H9 (cell line): ENCODE measurements at regions not wholly inside any gene's neighbourhood (a gene's known extent, or its start where the extent isn't known, plus 50 kb on each side); places are given as distances from the start of the nearest gene placed in this dataset.

Source experiments
- DNase-seq: peaks from one replicate; pipeline ENCODE4 v3.0.0-alpha.2; 2017
- H2AFZ ChIP-seq: one replicate; pipeline ENCODE4 v1.6.1; 2013; ENCODE audit warnings: mild to moderate bottlenecking, low read length, control low read depth, moderate library complexity
- H2AK5ac ChIP-seq: 2 replicates; pipeline ENCODE4 v1.6.1; 2013; ENCODE audit warnings: low read length, control low read depth, mixed read lengths; ENCODE audit not compliant: insufficient read length
- H2BK120ac ChIP-seq: one replicate; pipeline ENCODE4 v1.6.1; 2013; ENCODE audit warnings: low read depth, mild to moderate bottlenecking, low read length, control low read depth, inconsistent platforms; ENCODE audit not compliant: poor library complexity, severe bottlenecking
- H2BK12ac ChIP-seq: 2 replicates; pipeline ENCODE4 v1.6.1; 2013; ENCODE audit warnings: low read length, control low read depth, mixed read lengths, low read depth; ENCODE audit not compliant: insufficient read length
- H2BK15ac ChIP-seq: 2 replicates; pipeline ENCODE4 v1.6.1; 2013; ENCODE audit warnings: low read depth, low read length, control low read depth
- H2BK20ac ChIP-seq: one replicate; pipeline ENCODE4 v1.6.1; 2013; ENCODE audit warnings: low read depth, mild to moderate bottlenecking, low read length, control low read depth, inconsistent platforms; ENCODE audit not compliant: poor library complexity, severe bottlenecking
- H2BK5ac ChIP-seq: 2 replicates; pipeline ENCODE4 v1.6.1; 2013; ENCODE audit warnings: low read length, control low read depth, mixed read lengths; ENCODE audit not compliant: insufficient read length
- H3K14ac ChIP-seq: 2 replicates; pipeline ENCODE4 v1.6.1; 2013; ENCODE audit warnings: low read length, control low read depth; ENCODE audit not compliant: insufficient read depth
- H3K18ac ChIP-seq: 2 replicates; pipeline ENCODE4 v1.6.1; 2013; ENCODE audit warnings: low read depth, mild to moderate bottlenecking, mixed read lengths, low read length, control low read depth; ENCODE audit not compliant: insufficient read length
- H3K23ac ChIP-seq: 2 replicates; pipeline ENCODE4 v1.6.1; 2013; ENCODE audit warnings: low read length, control low read depth, mixed read lengths, low read depth; ENCODE audit not compliant: insufficient read length
- H3K23me2 ChIP-seq: 2 replicates; pipeline ENCODE4 v1.6.1; 2013; ENCODE audit warnings: low read depth, mild to moderate bottlenecking, mixed read lengths, low read length, control low read depth; ENCODE audit not compliant: insufficient read length, poor library complexity, severe bottlenecking
- H3K27ac ChIP-seq: 2 replicates; pipeline ENCODE4 v1.5.1; 2013; ENCODE audit warnings: low read length, control low read depth, mixed read lengths, low read depth; ENCODE audit not compliant: insufficient read length
- H3K27me3 ChIP-seq: 2 replicates; pipeline ENCODE4 v1.6.1; 2013; ENCODE audit warnings: low read length, control low read depth, inconsistent platforms; ENCODE audit not compliant: insufficient read depth
- H3K4ac ChIP-seq: 2 replicates; pipeline ENCODE4 v1.6.1; 2013; ENCODE audit warnings: low read depth, mild to moderate bottlenecking, control low read depth, inconsistent platforms, low read length, moderate library complexity
- H3K4me1 ChIP-seq: 2 replicates; pipeline ENCODE4 v1.6.1; 2013; ENCODE audit warnings: low read length, control low read depth, inconsistent platforms; ENCODE audit not compliant: insufficient read depth
- H3K4me2 ChIP-seq: 2 replicates; pipeline ENCODE4 v1.6.1; 2013; ENCODE audit warnings: low read length, control low read depth, mixed read lengths; ENCODE audit not compliant: insufficient read length, insufficient read depth
- H3K56ac ChIP-seq: 2 replicates; pipeline ENCODE4 v1.6.1; 2013; ENCODE audit warnings: low read depth, mild to moderate bottlenecking, mixed read lengths, low read length, control low read depth; ENCODE audit not compliant: insufficient read length
- H3K79me1 ChIP-seq: 2 replicates; pipeline ENCODE4 v1.6.1; 2013; ENCODE audit warnings: low read depth, mild to moderate bottlenecking, moderate library complexity, low read length, control low read depth, inconsistent platforms; ENCODE audit not compliant: insufficient read depth, poor library complexity, severe bottlenecking
- H3K79me2 ChIP-seq: 2 replicates; pipeline ENCODE4 v1.6.1; 2013; ENCODE audit warnings: low read length, control low read depth, inconsistent platforms; ENCODE audit not compliant: insufficient read depth
- H3K9ac ChIP-seq: 2 replicates; pipeline ENCODE4 v1.6.1; 2013; ENCODE audit warnings: low read length, control low read depth, mixed read lengths; ENCODE audit not compliant: insufficient read length; ENCODE audit errors: extremely low read depth
- H3K9me3 ChIP-seq: one replicate; pipeline ENCODE4 v1.6.1; 2013; ENCODE audit warnings: low read depth, low read length, inconsistent platforms; ENCODE audit not compliant: control insufficient read depth
- H3T11ph ChIP-seq: one replicate; pipeline ENCODE4 v1.6.1; 2013; ENCODE audit warnings: mild to moderate bottlenecking, low read length, control low read depth, inconsistent platforms
- H4K20me1 ChIP-seq: one replicate; pipeline ENCODE4 v1.6.1; 2013; ENCODE audit not compliant: control insufficient read depth, insufficient read length, insufficient read depth
- H4K5ac ChIP-seq: 2 replicates; pipeline ENCODE4 v1.6.1; 2013; ENCODE audit warnings: low read depth, mild to moderate bottlenecking, mixed read lengths, low read length, control low read depth; ENCODE audit not compliant: insufficient read length
- H4K8ac ChIP-seq: replicated peaks from 2 replicates; pipeline ENCODE4 v1.6.1; 2013; ENCODE audit warnings: low read length, control low read depth, mixed read lengths, low read depth; ENCODE audit not compliant: insufficient read length
- H4K91ac ChIP-seq: 2 replicates; pipeline ENCODE4 v1.6.1; 2013; ENCODE audit warnings: low read depth, mild to moderate bottlenecking, moderate library complexity, mixed read lengths, low read length, control low read depth; ENCODE audit not compliant: insufficient read length
- H3K27ac Mint-ChIP-seq, 3 experiments: 2 replicates in 2 of 3; 3 replicates in 1 of 3; pipeline ENCODE4 v1.8.0; 2020 to 2021; ENCODE audit warnings: mixed read lengths in 3 of 3, mild to moderate bottlenecking in 1 of 3, moderate library complexity in 1 of 3
- H3K27me3 Mint-ChIP-seq: 2 replicates; pipeline ENCODE4 v1.8.0; 2021; ENCODE audit warnings: low read depth, mild to moderate bottlenecking, moderate library complexity, mixed read lengths
- H3K36me3 Mint-ChIP-seq, 3 experiments: 2 replicates in 2 of 3; 3 replicates in 1 of 3; pipeline ENCODE4 v1.8.0; 2020 to 2021; ENCODE audit warnings: low read depth in 3 of 3, mixed read lengths in 3 of 3; ENCODE audit not compliant: insufficient read depth in 1 of 3
- H3K4me1 Mint-ChIP-seq, 2 experiments: 2 replicates each; pipeline ENCODE4 v1.8.0; 2020; ENCODE audit warnings: mixed read lengths in 2 of 2
- H3K4me3 Mint-ChIP-seq, 2 experiments: 2 replicates in 1 of 2; 3 replicates in 1 of 2; pipeline ENCODE4 v1.8.0; 2020 to 2021; ENCODE audit warnings: mild to moderate bottlenecking in 2 of 2, mixed read lengths in 2 of 2, moderate library complexity in 1 of 2
- H3K9me3 Mint-ChIP-seq, 2 experiments: 2 replicates in 1 of 2; 3 replicates in 1 of 2; pipeline ENCODE4 v1.8.0; 2020; ENCODE audit warnings: mild to moderate bottlenecking in 2 of 2, mixed read lengths in 2 of 2, moderate library complexity in 1 of 2
- WGBS: extraction: QIAGEN DNeasy Blood & Tissue Kit; methylation state at CpG from one replicate; pipeline ENCODE4 v1.1.7; 2013; ENCODE audit warnings: missing lambda C conversion rate, low lambda C conversion rate, mixed read lengths; ENCODE audit not compliant: insufficient read length; ENCODE audit errors: extremely low coverage; 5-methylcytosine and 5-hydroxymethylcytosine counted together
- TF ChIP-seq, protein P1 (sequence below): fragments of 200-600 bp; sonication (generic); conservative IDR thresholded peaks from 3 replicates; pipeline ENCODE4 v1.8.0; 2021; ENCODE audit warnings: antibody characterized with exemption, mild to moderate bottlenecking

DNA sequence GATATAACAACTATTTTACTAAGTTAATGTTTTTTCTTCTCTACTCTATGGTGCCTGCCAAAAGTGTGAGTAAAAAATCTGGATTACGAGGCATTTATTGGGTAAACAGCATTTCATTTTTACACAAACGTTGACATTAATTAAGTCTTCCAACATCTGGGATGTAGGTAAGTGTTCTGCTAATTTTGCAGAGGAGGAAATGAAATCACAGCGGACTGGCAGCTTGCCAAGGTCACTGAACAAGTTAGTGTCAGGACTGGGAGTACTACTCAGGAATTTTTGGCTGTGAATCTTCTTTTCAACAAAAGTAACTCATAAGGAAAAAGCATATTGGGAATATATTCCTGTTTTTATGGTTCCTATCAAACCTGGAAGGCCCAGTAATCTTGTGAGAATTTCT lies 612.1 kb upstream of the FZD8 start:
- Histone ChIP-seq H3K4me2 (no peak overlapping the region), H2AFZ (no peak overlapping the region), H2AK5ac (no peak overlapping the region), H3K23ac (no peak overlapping the region), H3K4ac (no peak overlapping the region), H2BK15ac (no peak overlapping the region), H3K27me3 (no peaks in the 10 kb centered on the region), H3K9ac (no peak overlapping the region), H4K20me1 (no peaks in the 10 kb centered on the region), H4K91ac (no peak overlapping the region), H2BK12ac (no peak overlapping the region), H3K79me2 (no peaks in the 10 kb centered on the region), H3K23me2 (no peaks in the 10 kb centered on the region), H3T11ph (no peak overlapping the region), H2BK20ac (no peak overlapping the region), H3K14ac (no peak overlapping the region), H4K8ac (no peak overlapping the region), H3K27ac (no peak overlapping the region), H3K18ac (no peak overlapping the region), H2BK5ac (no peak overlapping the region), H3K9me3 (no peaks in the 10 kb centered on the region), H3K56ac (no peak overlapping the region), H2BK120ac (no peak overlapping the region), H3K79me1 (no peaks in the 10 kb centered on the region), H3K4me1 (no peaks in the 10 kb centered on the region), H4K5ac (no peak overlapping the region)
- TF ChIP-seq, protein P1, sequence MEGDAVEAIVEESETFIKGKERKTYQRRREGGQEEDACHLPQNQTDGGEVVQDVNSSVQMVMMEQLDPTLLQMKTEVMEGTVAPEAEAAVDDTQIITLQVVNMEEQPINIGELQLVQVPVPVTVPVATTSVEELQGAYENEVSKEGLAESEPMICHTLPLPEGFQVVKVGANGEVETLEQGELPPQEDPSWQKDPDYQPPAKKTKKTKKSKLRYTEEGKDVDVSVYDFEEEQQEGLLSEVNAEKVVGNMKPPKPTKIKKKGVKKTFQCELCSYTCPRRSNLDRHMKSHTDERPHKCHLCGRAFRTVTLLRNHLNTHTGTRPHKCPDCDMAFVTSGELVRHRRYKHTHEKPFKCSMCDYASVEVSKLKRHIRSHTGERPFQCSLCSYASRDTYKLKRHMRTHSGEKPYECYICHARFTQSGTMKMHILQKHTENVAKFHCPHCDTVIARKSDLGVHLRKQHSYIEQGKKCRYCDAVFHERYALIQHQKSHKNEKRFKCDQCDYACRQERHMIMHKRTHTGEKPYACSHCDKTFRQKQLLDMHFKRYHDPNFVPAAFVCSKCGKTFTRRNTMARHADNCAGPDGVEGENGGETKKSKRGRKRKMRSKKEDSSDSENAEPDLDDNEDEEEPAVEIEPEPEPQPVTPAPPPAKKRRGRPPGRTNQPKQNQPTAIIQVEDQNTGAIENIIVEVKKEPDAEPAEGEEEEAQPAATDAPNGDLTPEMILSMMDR: no peak
- H3K27me3 Mint-ChIP-seq: no peaks in the 10 kb centered on the region; the same call in 1 of the 2 replicates
- WGBS: no CpG with 5 or more reads among the region's 3 CpGs
- no peaks in the 10 kb centered on the region for H3K9me3 Mint-ChIP-seq
- no peak for DNase-seq
- H3K4me3 Mint-ChIP-seq: no peak overlapping the region
- no peak overlapping the region for H3K27ac Mint-ChIP-seq
- H3K36me3 Mint-ChIP-seq: no peaks in the 10 kb centered on the region; a peak in 1 of 7 replicates
- no peaks in the 10 kb centered on the region for H3K4me1 Mint-ChIP-seq
